ENCODE measurements at regions not wholly inside any gene's neighbourhood (a gene's known extent, or its start where the extent isn't known, plus 50 kb on each side); places are given as distances from the start of the nearest gene placed in this dataset.

DNA sequence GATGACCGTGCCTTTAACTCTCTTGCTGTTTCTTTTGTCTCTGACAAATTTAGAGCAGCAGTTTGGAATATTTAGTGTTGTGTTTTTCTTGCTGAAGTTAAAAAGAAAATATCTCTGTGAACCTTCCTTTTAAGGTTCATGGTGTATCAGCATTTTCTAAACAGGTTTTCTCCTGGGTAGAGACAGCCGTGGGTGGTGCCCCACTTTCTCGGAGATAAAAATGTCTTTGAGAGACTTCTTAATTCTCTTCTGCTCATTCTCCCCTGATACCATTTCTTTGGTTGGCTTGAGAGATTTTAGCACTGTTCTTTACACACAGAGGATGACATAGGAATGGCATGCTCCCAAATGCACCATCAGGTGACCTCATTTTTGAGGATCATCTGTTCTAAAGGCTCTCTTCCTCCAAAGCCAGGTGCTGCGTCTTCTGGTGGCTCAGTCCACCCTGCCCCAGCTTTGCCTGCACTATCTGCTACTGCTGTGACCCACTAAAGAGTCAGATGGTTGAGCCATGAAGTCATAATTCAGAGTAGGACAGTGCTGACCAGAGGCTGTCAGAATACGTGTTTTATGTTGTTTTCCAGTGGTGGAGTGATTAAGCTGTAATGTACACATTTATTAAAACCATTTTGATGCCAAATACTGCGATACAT is 90.3 kb upstream of the SLC10A2 start:
- Histone ChIP-seq H3K4me3 (ENCODE audit: low read depth, low read length) (no peak overlapping the region), H3K27ac (no peak overlapping the region), H3K36me3 (no peaks in the 10 kb centered on the region), H3K27me3 (ENCODE audit: insufficient read depth, low read depth, severe bottlenecking) (no peaks in the 10 kb centered on the region), H3K9me3 (ENCODE audit: severe bottlenecking) (no peaks in the 10 kb centered on the region)
- TF ChIP-seq, protein P1, sequence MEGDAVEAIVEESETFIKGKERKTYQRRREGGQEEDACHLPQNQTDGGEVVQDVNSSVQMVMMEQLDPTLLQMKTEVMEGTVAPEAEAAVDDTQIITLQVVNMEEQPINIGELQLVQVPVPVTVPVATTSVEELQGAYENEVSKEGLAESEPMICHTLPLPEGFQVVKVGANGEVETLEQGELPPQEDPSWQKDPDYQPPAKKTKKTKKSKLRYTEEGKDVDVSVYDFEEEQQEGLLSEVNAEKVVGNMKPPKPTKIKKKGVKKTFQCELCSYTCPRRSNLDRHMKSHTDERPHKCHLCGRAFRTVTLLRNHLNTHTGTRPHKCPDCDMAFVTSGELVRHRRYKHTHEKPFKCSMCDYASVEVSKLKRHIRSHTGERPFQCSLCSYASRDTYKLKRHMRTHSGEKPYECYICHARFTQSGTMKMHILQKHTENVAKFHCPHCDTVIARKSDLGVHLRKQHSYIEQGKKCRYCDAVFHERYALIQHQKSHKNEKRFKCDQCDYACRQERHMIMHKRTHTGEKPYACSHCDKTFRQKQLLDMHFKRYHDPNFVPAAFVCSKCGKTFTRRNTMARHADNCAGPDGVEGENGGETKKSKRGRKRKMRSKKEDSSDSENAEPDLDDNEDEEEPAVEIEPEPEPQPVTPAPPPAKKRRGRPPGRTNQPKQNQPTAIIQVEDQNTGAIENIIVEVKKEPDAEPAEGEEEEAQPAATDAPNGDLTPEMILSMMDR (IDR thresholded peaks at IDR 0.05; ENCODE audit: low read depth, low read length) = no peak
- DNase-seq = no peak

GRCh38 chr13:103153466-103153865 is 87.2 kb upstream of the SLC10A2 start:
- TF ChIP-seq, protein P1 (IDR thresholded peaks at IDR 0.05; ENCODE audit: low read depth, low read length) = no peak
- no peaks in the 10 kb centered on the region for H3K27me3 ChIP-seq (ENCODE audit: insufficient read depth, low read depth, severe bottlenecking)
- no peaks in the 10 kb centered on the region for H3K9me3 ChIP-seq (ENCODE audit: severe bottlenecking)
- H3K4me3 ChIP-seq (ENCODE audit: low read depth, low read length) = no peak overlapping the region
- H3K27ac ChIP-seq = no peak overlapping the region
- H3K36me3 ChIP-seq = no peaks in the 10 kb centered on the region
- DNase-seq = no peak

GRCh38 chr13:103147961-103148360 is 81.7 kb upstream of the SLC10A2 start:
- Histone ChIP-seq H3K27me3 (ENCODE audit: insufficient read depth, low read depth, severe bottlenecking) (no peaks in the 10 kb centered on the region), H3K27ac (no peak overlapping the region), H3K4me3 (ENCODE audit: low read depth, low read length) (no peak overlapping the region), H3K36me3 (no peaks in the 10 kb centered on the region), H3K9me3 (ENCODE audit: severe bottlenecking) (no peaks in the 10 kb centered on the region)
- TF ChIP-seq, protein P1 (IDR thresholded peaks at IDR 0.05; ENCODE audit: low read depth, low read length) = no peak
- no peak for DNase-seq

DNA sequence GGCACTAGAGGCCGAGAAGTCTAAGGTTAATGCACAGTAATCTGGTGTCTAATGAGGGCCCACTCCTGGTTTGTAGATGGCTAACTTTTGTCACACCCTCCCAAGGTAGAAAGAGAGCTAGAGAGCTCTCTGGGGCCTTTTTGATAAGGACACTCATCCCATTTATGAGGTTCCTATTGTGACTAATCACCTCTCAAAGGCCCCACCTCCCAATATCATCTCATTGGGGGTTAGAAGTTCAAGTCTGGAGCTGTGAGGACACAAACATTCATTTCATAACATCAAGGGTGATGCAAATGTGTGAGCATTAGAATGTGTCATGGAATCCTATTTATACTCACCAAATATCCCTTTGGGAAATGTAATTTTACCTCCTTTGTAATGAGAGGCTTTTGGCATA is 79.2 kb upstream of the SLC10A2 start:
- H3K4me3 ChIP-seq (ENCODE audit: low read depth, low read length) = no peak overlapping the region
- no peak for DNase-seq
- H3K9me3 ChIP-seq (ENCODE audit: severe bottlenecking) = no peaks in the 10 kb centered on the region
- TF ChIP-seq, protein P1 (IDR thresholded peaks at IDR 0.05; ENCODE audit: low read depth, low read length) = no peak
- H3K27me3 ChIP-seq (ENCODE audit: insufficient read depth, low read depth, severe bottlenecking) = no peaks in the 10 kb centered on the region
- no peaks in the 10 kb centered on the region for H3K36me3 ChIP-seq
- no peak overlapping the region for H3K27ac ChIP-seq

- no peak for DNase-seq
- H3K4me3 ChIP-seq (ENCODE audit: low read depth, low read length) = no peak overlapping the region
- TF ChIP-seq, protein P1 (IDR thresholded peaks at IDR 0.05; ENCODE audit: low read depth, low read length) = no peak
Measured at GRCh38 chr13:103143432-103143831, 77.2 kb upstream of the SLC10A2 start.

GRCh38 chr13:103142151-103142550 is 75.9 kb upstream of the SLC10A2 start:
- H3K4me3 ChIP-seq (ENCODE audit: low read depth, low read length) = no peak overlapping the region
- no peak overlapping the region for H3K27ac ChIP-seq
- H3K36me3 ChIP-seq = no peaks in the 10 kb centered on the region
- H3K9me3 ChIP-seq (ENCODE audit: severe bottlenecking) = no peaks in the 10 kb centered on the region
- TF ChIP-seq, protein P1 (IDR thresholded peaks at IDR 0.05; ENCODE audit: low read depth, low read length) = no peak
- no peaks in the 10 kb centered on the region for H3K27me3 ChIP-seq (ENCODE audit: insufficient read depth, low read depth, severe bottlenecking)
- DNase-seq = no peak

More at GRCh38 chr13:103143432-103143831, 77.2 kb upstream of the SLC10A2 start:
- H3K27me3 ChIP-seq (ENCODE audit: insufficient read depth, low read depth, severe bottlenecking) = no peaks in the 10 kb centered on the region
- H3K9me3 ChIP-seq (ENCODE audit: severe bottlenecking) = no peaks in the 10 kb centered on the region
- no peaks in the 10 kb centered on the region for H3K36me3 ChIP-seq
- H3K27ac ChIP-seq = no peak overlapping the region
